HG03095 (cell line): ENCODE measurements at regions not wholly inside any gene's neighbourhood (a gene's known extent, or its start where the extent isn't known, plus 50 kb on each side); places are given as distances from the start of the nearest gene placed in this dataset.
A peak's percentile ranks its signal among the peaks of the same experiment; 100 is the strongest.
"Not testable (repeated sequence)": the region's sequence is repeated elsewhere in the genome, so short reads cannot be mapped to it uniquely, and the experiment has no call there.

Source experiments
- ATAC-seq: cut with Tn5 transposase; IDR thresholded peaks from one replicate; pipeline ENCODE4 v1.9.1; 2021; ENCODE audit warnings: moderate library complexity; ENCODE audit not compliant: unreplicated experiment

DNA sequence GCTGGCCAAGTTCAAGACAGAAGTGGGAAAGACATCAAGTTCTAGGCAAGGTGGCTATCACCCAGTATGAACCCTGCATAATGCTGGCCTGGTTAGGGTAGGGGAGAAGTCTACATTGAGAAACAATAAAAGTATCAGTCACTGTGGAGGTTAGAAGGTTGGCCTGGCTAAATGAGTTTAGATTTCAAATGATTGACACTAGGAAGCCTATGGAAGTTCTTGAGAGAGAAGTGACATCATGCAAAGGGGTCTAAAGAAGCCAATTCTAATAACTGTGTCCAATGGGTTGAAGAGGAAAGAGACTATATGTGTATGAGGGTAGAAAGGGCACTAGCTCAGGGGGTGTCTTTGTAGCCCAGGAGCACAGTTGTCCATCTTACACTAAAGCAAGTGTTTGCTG lies 98.5 kb upstream of the MBIP start:
- no peak for ATAC-seq

GRCh38 chr14:36411951-36412350 lies 91.5 kb upstream of the MBIP start:
- ATAC-seq = not testable (repeated sequence)

GRCh38 chr14:36408388-36408787 lies 88.0 kb upstream of the MBIP start:
- no peak for ATAC-seq

- ATAC-seq = no peak
Observed at GRCh38 chr14:36405589-36406274, 85.3 kb upstream of the MBIP start.

DNA sequence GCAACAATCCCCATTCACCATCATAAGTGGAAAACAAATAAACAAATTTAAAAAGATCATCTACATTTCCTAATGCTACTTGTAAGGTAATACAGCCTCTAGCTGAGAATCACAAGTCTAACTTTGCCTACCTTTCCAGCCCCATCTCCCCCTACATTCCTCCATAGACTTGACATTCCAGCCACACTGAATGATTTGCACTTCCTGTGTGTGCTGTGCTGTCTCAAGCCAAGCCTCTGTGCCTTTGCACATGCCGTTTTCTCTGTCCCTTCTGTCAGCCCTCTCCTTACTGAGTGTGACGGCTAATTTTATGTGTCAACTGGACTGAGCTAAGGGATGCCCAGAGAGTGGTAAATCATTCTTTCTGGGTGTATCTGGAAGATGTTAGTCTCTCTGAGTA lies 82.4 kb upstream of the MBIP start:
- no peak for ATAC-seq

GRCh38 chr14:36398463-36399291 lies 78.2 kb upstream of the MBIP start:
- ATAC-seq = no peak

DNA sequence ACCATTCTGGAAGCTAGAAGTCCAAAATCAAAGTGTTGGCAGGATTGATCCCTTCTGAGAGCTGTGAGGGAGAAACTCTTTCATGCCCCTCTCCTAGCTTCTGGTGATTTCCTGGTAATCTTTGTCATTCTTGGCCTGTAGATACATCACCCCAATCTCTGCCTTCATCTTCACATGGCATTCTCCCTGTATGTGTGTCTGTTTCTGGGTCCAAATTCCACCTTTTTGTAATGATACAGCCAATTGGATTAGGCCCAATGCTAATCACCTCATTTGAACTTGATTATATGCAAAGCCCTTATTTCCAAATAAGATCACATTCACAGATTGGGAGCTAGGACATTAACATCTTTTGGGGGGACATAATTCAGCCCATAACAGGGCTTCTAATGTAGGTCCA lies 76.9 kb upstream of the MBIP start:
- no peak for ATAC-seq

DNA sequence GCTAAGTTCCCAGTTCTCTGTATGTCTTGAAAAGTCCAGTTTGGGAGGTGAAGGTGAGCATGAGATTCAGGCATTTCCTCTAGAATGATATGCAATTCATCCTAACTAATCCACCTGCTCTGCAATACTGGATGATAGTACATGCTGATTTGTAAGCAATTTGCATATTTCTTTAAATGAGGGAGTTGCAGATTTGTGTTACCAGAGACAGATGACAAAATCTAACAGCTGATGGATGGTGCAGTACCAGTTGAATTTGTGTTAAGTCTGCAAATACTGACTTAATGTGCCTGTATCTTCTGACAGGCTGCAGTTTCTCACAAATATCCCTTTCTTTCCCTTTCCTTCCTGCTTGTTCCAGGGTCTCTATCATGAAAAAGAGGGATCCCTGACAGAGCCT lies 76.4 kb upstream of the MBIP start:
- ATAC-seq = no peak

DNA sequence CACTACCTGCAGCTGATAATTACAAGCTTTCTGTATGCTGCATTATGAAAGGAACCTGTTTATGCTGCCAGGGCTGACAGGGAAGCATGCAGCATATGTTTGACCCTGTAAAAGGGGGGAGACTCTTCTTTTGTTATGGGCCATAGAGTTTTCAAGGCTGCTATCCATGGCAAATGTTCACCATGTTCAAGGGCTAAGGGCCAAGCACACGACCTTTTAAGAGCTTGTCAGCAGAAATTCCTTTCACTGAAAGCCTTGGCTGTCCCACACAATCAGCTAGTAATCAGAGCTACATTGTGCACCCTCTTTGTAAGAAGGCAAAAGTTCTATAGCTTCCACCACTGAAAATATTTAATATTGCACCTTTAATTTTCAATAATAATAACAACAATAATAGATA lies 74.2 kb upstream of the MBIP start:
- no peak for ATAC-seq

DNA sequence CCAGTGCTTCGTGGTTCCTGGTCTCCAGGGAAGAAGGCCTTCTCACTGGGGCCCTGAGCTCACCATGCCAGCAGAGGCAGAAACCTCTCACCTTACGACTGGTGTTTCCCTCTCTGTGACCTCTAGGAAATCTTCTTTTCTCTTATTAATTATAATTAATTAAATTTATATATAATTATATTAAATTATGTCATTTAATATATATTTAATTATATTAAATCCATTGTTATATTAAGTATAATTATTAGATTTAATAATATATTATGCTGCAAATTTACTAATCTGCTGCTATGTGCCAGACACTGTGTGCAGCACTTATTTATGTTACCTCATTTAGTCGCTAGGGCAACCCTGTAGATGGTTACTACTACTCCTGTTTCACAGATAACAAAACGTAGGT lies 70.3 kb upstream of the MBIP start:
- ATAC-seq = no peak

- no peak for ATAC-seq
Observed at GRCh38 chr14:36383767-36384431, 63.5 kb upstream of the MBIP start.

DNA sequence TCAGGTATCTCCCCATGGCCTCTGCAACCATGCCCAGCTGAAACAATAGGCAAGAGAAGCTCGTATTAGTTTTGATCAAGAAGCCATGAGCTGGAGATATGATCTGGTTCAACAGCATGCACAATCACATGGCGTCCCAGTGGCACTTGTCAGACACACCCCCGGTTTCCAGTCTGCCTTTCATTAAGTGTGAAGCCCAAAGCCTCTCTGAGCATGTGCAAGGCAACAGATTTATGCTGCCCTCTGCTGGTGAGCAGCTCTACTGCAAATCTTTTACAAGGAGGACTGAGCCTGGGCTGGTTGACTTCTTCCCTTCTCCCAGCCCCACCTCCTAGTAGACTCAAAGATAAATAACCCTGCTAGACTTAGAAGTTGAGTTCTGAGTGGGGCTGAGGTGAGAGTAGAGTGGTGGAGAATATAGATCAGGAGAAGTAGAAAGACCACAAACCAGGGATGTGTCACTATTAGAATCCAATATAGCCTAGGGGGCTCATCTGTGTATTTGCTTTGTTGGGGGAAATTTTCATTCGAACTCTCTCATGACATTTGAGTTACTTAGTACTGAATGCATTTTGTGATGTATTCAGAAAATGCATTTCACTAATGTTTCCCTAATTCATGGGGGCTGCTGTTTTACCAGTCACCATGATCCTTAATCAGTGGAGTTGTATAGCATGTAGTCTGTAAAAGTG lies 53.7 kb upstream of the MBIP start:
- peak; percentile 91 for ATAC-seq
